Limb (tissue), 2 donors: ENCODE measurements at regions not wholly inside any gene's neighbourhood (a gene's known extent, or its start where the extent isn't known, plus 50 kb on each side); places are given as distances from the start of the nearest gene placed in this dataset.

ENCODE experiments used
- DNase-seq, 2 donors: peaks; one replicate each; pipeline ENCODE4 v3.0.0-alpha.2; 2016; ENCODE audit errors: extremely low spot score in 2 of 2

DNA sequence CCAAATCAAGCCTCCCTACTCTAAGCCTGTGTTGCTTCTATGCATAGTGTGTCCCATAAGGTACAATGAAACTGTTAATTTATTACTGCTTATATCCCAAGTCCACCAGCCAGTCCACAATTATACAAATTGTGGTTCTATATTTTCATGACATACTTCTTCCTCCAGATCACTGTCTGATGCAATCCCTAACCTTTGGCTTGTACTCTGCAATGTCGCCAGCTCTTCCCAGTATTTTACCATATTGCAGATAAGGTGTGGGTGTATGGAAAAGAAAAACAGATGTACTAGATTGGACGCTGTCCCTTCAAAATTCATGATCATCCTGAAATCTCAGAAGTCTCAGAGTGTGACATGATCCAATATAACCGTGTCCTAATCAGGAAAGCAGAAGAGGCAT, 286.2 kb downstream of the GASK1B start:
- DNase-seq, result no peak

- DNase-seq, result no peak
Measured at GRCh38 chr4:157885811-157886210, 287.0 kb downstream of the GASK1B start.

DNA sequence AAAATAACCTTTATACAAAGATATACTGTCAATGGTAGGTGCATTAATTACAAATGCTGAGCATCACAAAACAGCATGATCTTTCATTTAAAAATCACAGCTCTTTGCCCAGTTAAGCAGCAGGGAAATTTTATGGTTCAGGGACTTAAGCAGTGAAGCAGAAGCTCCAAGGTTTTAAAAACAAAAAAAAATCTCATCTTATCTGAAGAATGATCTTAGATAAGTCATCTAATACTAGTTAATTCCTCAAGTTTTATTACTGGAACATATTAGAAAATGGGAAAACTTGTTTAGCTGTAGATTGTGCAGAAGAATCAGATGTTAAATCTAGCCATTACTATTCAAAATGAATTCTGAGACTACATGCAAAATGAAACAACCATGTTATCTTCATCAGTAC, 289.9 kb downstream of the GASK1B start:
- DNase-seq, result no peak

GRCh38 chr4:157880761-157881160, 292.1 kb downstream of the GASK1B start:
- DNase-seq, result no peak

- no peak for DNase-seq
Measured at GRCh38 chr4:157854819-157855218, 318.0 kb downstream of the GASK1B start.

DNA sequence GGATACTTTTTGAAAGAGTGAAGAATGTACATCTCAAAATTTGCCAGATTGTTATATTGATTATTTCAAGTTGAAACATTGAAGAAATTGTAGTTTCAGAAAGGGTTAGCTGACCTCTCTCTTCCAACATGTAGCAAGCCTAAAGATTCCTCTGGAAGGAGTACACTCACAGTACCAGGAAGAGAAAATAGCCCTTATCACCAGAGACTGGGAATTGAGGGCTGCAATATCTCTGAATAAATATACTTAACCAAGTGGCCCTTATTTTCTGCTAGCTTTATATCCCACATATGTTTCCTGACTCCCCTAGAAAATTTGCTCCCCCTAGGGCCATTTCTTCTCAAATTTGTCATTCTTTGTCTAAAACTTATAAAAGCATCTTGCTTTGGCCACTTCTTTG, 332.2 kb downstream of the GASK1B start:
- no peak for DNase-seq

GRCh38 chr4:157840034-157840433, 332.8 kb downstream of the GASK1B start:
- no peak for DNase-seq

GRCh38 chr4:157838366-157838765, 334.5 kb downstream of the GASK1B start:
- DNase-seq, result no peak

- no peak for DNase-seq
Measured at GRCh38 chr4:157837071-157837703, 335.6 kb downstream of the GASK1B start.

DNA sequence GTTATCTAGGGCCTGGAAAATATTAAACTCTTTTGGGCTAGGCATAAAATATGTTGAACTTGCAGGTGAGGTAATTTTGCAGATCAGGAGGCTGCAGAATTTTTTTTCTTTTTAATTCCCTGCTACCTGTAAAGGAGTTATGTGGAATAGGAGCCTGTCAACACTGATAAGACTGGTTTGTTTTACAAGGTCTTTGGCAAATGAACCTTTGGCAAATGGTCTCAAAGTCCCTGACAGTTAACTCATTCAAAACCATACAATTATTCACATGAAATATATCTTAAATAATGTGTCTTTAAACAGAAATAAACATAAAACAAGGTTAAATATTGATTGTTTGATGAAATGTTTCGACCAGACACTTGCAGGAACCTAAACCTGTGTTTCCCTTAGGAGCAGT, 340.2 kb downstream of the GASK1B start:
- DNase-seq, result no peak

- no peak for DNase-seq
Measured at GRCh38 chr4:157824021-157824420, 348.8 kb downstream of the GASK1B start.

DNA sequence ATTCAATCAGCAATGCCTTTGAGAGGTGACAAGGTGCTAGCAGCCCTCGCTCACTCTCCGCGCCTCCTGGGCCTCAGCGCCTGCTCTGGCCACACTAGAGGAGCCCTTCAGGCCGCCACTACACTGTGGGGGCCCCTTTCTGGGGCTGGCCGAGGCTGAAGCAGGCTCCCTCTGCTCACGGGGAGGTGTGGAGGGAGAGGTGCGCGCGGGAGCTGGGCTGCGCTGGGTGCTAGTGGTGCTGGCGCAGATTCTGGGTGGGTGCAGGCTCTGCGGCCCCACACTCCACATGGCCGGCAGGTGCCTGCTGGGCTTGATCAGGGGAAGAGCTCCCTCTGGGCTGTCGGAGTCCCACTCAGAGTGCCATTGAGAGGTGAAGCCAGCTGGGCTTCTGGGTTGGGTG, 351.0 kb downstream of the GASK1B start:
- no peak for DNase-seq

DNA sequence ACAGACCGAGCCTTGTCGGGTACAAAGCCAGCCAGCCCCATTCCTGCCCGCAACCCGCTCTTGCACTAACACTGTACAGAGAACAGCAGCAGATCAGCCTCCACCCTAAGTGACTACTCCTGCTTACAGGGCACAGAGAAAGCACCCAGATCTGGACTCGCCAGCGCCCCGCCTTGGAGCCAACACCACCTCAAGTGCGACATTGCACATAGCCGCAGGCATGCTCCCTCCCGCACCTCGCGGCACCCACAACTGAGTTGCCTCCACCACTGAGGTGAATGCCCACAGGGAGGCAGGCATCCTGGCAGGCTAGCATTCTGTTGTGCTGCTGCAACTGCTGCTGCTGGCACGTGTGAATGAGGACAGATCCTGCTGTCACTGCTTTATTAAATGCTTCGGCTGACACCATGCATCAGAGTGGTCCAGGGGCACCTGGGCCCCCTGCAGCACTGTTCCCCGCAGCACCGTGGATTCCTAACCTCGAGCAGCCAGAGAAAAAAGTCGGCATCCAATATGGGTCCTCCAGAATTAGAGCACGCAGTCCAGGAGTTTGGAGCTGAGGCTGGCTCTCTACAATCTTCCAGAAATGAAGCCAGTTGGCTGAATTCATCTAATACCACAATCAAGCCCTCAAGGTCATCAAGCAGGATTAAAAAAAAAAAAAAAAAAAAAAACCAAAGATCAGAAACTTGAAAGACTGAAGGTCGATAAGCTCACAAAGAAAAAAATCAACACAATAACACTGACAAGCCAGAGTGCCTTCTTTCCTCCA, 352.9 kb downstream of the GASK1B start:
- DNase-seq, result no peak

DNA sequence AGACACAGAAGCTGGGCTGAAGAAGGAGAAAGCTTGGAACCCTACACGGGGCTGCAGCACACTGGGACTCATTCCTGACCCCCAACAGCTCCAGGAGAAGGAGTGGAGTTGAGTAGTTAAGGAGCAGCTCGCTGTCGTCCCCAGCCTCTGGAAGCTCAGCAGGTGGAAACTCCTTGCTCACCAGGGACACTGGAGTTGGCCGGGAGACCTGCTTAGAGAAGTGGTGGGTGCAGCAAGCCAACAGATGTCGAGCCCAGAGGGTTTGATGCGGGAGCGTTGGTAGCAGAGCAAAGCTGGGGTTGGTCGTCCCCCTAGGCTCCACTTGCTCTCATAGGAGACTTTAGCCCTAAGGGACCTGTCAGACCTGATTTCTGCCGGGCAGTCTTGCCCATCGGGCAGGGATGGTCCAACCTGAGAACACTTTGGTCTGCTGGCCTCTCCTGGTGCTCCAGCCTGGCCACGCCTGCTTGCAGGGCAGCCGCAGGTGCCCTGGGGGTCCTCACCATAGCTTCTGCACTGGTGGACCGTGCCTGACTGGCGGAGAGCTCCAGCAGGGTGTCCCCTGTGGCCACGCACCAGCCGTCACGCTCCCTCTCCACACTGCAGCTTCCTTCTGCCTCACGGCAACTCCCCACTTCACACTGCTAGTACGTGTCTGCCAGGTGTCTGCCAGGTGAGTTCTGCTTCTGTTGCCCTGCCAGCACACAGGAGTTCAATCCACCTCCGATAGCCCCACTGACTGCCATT, 353.7 kb downstream of the GASK1B start:
- DNase-seq, result no peak

- no peak for DNase-seq
Measured at GRCh38 chr4:157810137-157810774, 362.6 kb downstream of the GASK1B start.

GRCh38 chr4:157808796-157809383, 363.9 kb downstream of the GASK1B start:
- no peak for DNase-seq

- peak in 1 of 2 donors; percentile 23 for DNase-seq
Measured at GRCh38 chr4:157806184-157806583, 366.6 kb downstream of the GASK1B start.

- DNase-seq, result peak in 1 of 2 donors; percentile 32
Measured at GRCh38 chr4:157804986-157805385, 367.8 kb downstream of the GASK1B start.

GRCh38 chr4:157803845-157804521, 368.8 kb downstream of the GASK1B start:
- DNase-seq, result peak in 1 of 2 donors; percentile 51

DNA sequence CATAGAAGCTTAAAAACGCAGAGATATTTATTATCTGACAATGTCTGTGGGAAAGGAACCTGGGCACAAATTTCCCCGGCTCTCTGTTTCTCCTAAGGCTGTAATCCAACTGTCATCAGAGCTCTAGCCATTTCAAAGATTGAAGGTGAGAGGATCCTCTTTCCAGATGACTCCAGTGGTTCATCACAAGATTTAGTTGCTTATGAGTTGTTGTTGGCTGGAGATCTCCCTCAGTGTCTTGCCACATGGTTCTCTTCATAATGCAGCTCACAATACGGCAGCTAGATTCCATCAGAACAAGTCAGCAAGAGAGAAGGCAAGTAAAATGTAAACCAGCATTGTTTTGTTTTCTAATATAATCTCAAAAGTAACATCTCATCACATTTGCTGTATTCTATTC, 369.4 kb downstream of the GASK1B start:
- no peak for DNase-seq

GRCh38 chr4:157795495-157795894, 377.3 kb downstream of the GASK1B start:
- no peak for DNase-seq
